A673 (cell line): ENCODE measurements at regions not wholly inside any gene's neighbourhood (a gene's known extent, or its start where the extent isn't known, plus 50 kb on each side); places are given as distances from the start of the nearest gene placed in this dataset.

Source experiments
- EZH2 ChIP-seq: fragments of 200-600 bp; sonication (generic); IDR thresholded peaks from 2 replicates; pipeline ENCODE4 v1.6.1; 2017; ENCODE audit warnings: borderline replicate concordance, low read depth, mild to moderate bottlenecking, mixed read lengths, antibody characterized with exemption, low read length; ENCODE audit not compliant: poor library complexity, severe bottlenecking
- TF ChIP-seq, protein P1 (sequence below): fragments of 300-800, 200-600 bp; sonication (generic); conservative IDR thresholded peaks from 2 replicates; pipeline ENCODE4 v1.5.1; 2017; ENCODE audit warnings: low read depth, mild to moderate bottlenecking, antibody characterized with exemption, low read length, moderate library complexity, mixed read lengths

DNA sequence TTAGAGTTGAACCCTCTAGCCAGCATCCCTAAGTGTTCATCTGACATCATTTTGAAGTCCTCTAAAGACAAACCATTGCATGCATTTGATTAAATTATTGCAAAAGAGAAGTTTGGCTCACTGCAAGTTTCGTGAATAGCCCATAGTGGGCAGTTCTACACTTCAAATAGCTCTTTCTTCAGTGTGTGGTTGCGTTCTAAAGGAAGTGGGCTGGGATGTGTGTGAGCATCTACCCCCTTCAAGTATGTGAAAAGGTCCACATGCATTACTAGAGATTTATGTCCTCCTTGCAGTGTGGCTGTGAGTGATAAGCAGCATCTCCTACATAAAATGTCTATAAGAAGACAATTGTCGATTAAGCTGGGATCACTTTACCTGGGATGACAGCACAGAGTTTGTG lies 54.6 kb downstream of the SST start:
- no peak for TF ChIP-seq EZH2
- TF ChIP-seq, protein P1, sequence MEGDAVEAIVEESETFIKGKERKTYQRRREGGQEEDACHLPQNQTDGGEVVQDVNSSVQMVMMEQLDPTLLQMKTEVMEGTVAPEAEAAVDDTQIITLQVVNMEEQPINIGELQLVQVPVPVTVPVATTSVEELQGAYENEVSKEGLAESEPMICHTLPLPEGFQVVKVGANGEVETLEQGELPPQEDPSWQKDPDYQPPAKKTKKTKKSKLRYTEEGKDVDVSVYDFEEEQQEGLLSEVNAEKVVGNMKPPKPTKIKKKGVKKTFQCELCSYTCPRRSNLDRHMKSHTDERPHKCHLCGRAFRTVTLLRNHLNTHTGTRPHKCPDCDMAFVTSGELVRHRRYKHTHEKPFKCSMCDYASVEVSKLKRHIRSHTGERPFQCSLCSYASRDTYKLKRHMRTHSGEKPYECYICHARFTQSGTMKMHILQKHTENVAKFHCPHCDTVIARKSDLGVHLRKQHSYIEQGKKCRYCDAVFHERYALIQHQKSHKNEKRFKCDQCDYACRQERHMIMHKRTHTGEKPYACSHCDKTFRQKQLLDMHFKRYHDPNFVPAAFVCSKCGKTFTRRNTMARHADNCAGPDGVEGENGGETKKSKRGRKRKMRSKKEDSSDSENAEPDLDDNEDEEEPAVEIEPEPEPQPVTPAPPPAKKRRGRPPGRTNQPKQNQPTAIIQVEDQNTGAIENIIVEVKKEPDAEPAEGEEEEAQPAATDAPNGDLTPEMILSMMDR = no peak
